ENCODE measurements at regions not wholly inside any gene's neighbourhood (a gene's known extent, or its start where the extent isn't known, plus 50 kb on each side); places are given as distances from the start of the nearest gene placed in this dataset.

DNA sequence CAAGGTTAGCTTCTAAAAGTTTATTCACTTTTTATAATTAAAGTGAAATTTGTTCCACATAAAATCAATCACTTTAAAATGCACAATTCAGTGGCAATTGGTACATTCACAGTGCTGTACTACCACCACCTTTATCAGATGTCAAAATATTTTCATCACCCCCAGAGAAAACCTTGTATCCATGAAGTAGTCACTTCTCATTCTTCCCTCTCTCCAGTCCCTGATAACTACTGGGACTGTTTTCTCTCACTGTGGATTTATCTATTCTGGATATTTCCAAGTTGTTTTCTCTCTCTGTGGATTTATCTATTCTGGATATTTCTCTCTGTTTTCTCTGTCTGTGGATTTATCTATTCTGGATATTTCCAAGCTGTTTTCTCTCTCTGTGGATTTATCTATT is 435.4 kb upstream of the CNTNAP2 start:
- Histone ChIP-seq H2AFZ (no peak overlapping the region), H4K20me1 (ENCODE audit: insufficient read depth, poor library complexity, severe bottlenecking) (no peaks in the 10 kb centered on the region)

DNA sequence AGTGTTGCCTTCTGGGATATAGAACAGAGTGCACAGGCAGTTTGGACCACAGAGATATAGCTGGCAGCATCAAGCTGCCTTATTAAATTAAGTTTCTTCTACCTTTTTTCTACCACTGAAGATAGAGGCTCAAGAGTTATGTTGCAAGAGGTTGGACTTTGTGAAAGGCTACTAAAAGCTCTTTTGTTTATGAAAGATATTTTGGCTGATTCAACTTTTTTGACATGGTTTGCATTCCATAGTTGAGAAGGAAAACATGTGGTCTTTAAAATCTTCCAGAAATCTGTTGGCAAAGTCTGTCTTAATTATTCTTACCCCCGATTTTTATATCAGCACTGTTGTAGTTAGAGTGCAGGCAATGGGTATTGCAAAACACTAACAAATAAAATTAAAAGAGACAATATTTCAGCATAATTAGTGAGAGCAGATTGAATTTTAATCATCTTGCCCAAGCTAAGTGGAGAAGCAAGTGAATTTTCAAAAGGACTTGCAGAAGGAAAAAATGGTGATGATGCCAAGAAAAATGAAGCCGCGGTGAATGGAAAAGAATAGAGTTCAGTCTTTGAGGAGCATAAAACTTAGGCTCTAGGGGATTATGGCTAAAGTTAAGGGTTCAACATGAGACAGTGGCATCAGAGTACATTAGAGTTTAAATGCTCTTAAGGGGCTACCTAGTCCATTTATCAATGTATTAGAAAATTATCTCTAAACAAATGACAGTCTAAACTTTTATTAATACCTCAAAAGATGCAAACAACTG is 450.9 kb upstream of the CNTNAP2 start:
- no peak overlapping the region for H3K4me3 ChIP-seq
- no peaks in the 10 kb centered on the region for H3K9me3 ChIP-seq (ENCODE audit: low read depth)
- no peak for DNase-seq (ENCODE audit: low spot score)
- H3K36me3 ChIP-seq (replicated peaks; ENCODE audit: insufficient read depth, low read depth): no peaks in the 10 kb centered on the region
- H3K27ac ChIP-seq: no peak overlapping the region
- H3K79me2 ChIP-seq: no peaks in the 10 kb centered on the region
- H3K9me2 ChIP-seq (replicated peaks; ENCODE audit: insufficient read depth): no peaks in the 10 kb centered on the region
- 93% methylated on average over 3 of the region's 3 CpGs for WGBS (ENCODE audit: low lambda C conversion rate, missing lambda C conversion rate)
- no peaks in the 10 kb centered on the region for H3K27me3 ChIP-seq
- H3K4me1 ChIP-seq (ENCODE audit: insufficient read depth): no peaks in the 10 kb centered on the region
- TF ChIP-seq, protein P1, sequence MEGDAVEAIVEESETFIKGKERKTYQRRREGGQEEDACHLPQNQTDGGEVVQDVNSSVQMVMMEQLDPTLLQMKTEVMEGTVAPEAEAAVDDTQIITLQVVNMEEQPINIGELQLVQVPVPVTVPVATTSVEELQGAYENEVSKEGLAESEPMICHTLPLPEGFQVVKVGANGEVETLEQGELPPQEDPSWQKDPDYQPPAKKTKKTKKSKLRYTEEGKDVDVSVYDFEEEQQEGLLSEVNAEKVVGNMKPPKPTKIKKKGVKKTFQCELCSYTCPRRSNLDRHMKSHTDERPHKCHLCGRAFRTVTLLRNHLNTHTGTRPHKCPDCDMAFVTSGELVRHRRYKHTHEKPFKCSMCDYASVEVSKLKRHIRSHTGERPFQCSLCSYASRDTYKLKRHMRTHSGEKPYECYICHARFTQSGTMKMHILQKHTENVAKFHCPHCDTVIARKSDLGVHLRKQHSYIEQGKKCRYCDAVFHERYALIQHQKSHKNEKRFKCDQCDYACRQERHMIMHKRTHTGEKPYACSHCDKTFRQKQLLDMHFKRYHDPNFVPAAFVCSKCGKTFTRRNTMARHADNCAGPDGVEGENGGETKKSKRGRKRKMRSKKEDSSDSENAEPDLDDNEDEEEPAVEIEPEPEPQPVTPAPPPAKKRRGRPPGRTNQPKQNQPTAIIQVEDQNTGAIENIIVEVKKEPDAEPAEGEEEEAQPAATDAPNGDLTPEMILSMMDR (IDR thresholded peaks at IDR 0.05; ENCODE audit: poor library complexity): no peak
- TF ChIP-seq EZH2 (IDR thresholded peaks at IDR 0.05; ENCODE audit: borderline replicate concordance) (no peak), EZH2phosphoT487 (IDR thresholded peaks at IDR 0.05; ENCODE audit: low read depth, severe bottlenecking, unreplicated experiment) (no peak)
- H3K4me2 ChIP-seq: no peak overlapping the region
- H2AFZ ChIP-seq: no peak overlapping the region
- no peaks in the 10 kb centered on the region for H4K20me1 ChIP-seq (ENCODE audit: insufficient read depth, poor library complexity, severe bottlenecking)

More for the DNA sequence above, 435.4 kb upstream of the CNTNAP2 start:
- H3K4me2 ChIP-seq: no peak overlapping the region
- no peaks in the 10 kb centered on the region for H3K9me3 ChIP-seq (ENCODE audit: low read depth)
- no peaks in the 10 kb centered on the region for H3K27me3 ChIP-seq
- H3K27ac ChIP-seq: no peak overlapping the region
- no peak for DNase-seq (ENCODE audit: low spot score)
- H3K79me2 ChIP-seq: no peaks in the 10 kb centered on the region
- H3K4me1 ChIP-seq (ENCODE audit: insufficient read depth): no peaks in the 10 kb centered on the region
- H3K36me3 ChIP-seq (replicated peaks; ENCODE audit: insufficient read depth, low read depth): no peaks in the 10 kb centered on the region
- TF ChIP-seq EZH2 (IDR thresholded peaks at IDR 0.05; ENCODE audit: borderline replicate concordance): no peak
- TF ChIP-seq EZH2phosphoT487 (IDR thresholded peaks at IDR 0.05; ENCODE audit: low read depth, severe bottlenecking, unreplicated experiment): no peak
- TF ChIP-seq, protein P1 (IDR thresholded peaks at IDR 0.05; ENCODE audit: poor library complexity): no peak
- H3K4me3 ChIP-seq: no peak overlapping the region
- H3K9me2 ChIP-seq (replicated peaks; ENCODE audit: insufficient read depth): no peaks in the 10 kb centered on the region

DNA sequence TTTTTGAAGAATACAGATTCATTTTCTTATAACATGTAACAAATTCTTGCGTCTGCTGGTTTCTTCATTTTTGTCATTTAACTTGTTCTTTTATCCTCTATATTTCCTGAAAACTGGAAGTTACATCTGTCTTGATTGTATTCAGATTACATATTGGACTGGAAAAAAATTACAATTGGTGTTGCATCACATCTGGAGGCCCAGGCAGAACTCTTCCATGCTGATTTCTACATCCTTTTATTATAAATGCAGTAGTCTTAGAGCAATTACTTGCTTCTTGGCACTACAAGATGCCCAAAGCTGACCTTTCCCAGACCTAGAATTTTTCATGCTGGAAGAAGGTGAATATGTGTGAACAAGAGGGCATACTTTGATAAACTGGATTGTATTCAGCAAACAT is 460.9 kb upstream of the CNTNAP2 start:
- H3K4me1 ChIP-seq (ENCODE audit: insufficient read depth): no peaks in the 10 kb centered on the region
- no peaks in the 10 kb centered on the region for H4K20me1 ChIP-seq (ENCODE audit: insufficient read depth, poor library complexity, severe bottlenecking)
- no peaks in the 10 kb centered on the region for H3K27me3 ChIP-seq
- no peak overlapping the region for H3K4me3 ChIP-seq
- DNase-seq (ENCODE audit: low spot score): no peak
- H3K9me2 ChIP-seq (replicated peaks; ENCODE audit: insufficient read depth): no peaks in the 10 kb centered on the region
- H2AFZ ChIP-seq: no peak overlapping the region
- H3K36me3 ChIP-seq (replicated peaks; ENCODE audit: insufficient read depth, low read depth): no peaks in the 10 kb centered on the region
- TF ChIP-seq EZH2phosphoT487 (IDR thresholded peaks at IDR 0.05; ENCODE audit: low read depth, severe bottlenecking, unreplicated experiment) (no peak), EZH2 (IDR thresholded peaks at IDR 0.05; ENCODE audit: borderline replicate concordance) (no peak)
- TF ChIP-seq, protein P1 (IDR thresholded peaks at IDR 0.05; ENCODE audit: poor library complexity): no peak
- no peaks in the 10 kb centered on the region for H3K79me2 ChIP-seq
- H3K9me3 ChIP-seq (ENCODE audit: low read depth): no peaks in the 10 kb centered on the region
- no peak overlapping the region for H3K27ac ChIP-seq
- 90% methylated on average over 1 of the region's 1 CpG for WGBS (ENCODE audit: low lambda C conversion rate, missing lambda C conversion rate)
- no peak overlapping the region for H3K4me2 ChIP-seq
